ENCODE measurements at regions not wholly inside any gene's neighbourhood (a gene's known extent, or its start where the extent isn't known, plus 50 kb on each side); places are given as distances from the start of the nearest gene placed in this dataset.
A peak's percentile ranks its signal among the peaks of the same experiment; 100 is the strongest.
"Not testable (repeated sequence)": the region's sequence is repeated elsewhere in the genome, so short reads cannot be mapped to it uniquely, and the experiment has no call there.

DNA sequence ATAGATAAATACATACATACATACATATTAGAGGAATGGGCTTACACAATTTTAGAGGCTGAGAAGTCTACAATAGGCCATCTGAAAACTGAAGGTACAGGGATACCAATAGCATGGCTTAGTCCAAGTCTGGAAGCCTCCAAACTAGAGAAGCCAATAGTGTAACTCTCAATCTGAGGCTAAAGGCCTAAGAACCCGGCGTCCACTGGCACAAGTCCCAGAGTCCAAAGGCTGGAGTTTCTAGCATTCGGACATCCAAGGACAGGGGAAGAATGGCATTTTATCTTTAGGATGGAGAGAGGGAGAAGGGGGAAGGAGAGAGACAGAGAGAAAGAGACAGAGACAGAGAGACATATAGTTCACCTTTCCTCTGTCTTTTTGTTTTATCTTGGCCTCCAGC is 63.7 kb upstream of the SYT4 start:
- Mint-ChIP-seq H3K4me1 (no peaks in the 10 kb centered on the region), H3K9me3 (peaks cover 0 to 11% (median 4%) of the 10 kb centered on the region in 7 donors), H3K27ac (no peak overlapping the region), H3K27me3 (no peaks in the 10 kb centered on the region), H3K36me3 (no peaks in the 10 kb centered on the region), H3K4me3 (no peak overlapping the region)
- no peak for DNase-seq
- no peak for ATAC-seq (ENCODE audit: low read depth in 2 of 2)

GRCh38 chr18:43350176-43350575 is 72.9 kb upstream of the SYT4 start:
- no peaks in the 10 kb centered on the region for H3K36me3 Mint-ChIP-seq
- no peak for DNase-seq
- H3K4me1 Mint-ChIP-seq = no peaks in the 10 kb centered on the region
- no peaks in the 10 kb centered on the region for H3K27me3 Mint-ChIP-seq
- ATAC-seq (ENCODE audit: low read depth in 2 of 2) = no peak
- no peak overlapping the region for H3K4me3 Mint-ChIP-seq
- H3K27ac Mint-ChIP-seq = no peak overlapping the region
- peaks cover 0 to 8% (median 3%) of the 10 kb centered on the region in 7 donors for H3K9me3 Mint-ChIP-seq

DNA sequence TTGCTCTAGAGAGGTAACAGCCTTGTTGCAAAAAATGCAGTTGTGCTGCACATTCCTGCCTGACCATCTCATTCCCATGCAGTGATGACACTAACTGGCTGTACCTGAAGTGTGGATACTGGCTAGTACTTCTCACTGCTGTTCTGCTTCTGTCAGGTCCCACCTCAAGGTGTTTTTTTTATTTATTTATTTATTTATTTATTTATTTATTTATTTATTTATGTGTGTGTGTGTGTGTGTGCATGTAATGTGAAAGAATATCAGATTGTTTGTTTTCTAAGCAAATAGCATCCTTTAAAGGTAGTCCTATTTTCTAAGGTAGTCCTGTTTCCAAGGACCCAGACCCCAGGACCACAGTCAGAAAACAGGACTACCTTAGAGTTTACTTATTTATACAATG is 87.2 kb upstream of the SYT4 start:
- ATAC-seq (ENCODE audit: low read depth in 2 of 2) = no peak
- DNase-seq = no peak
- H3K9me3 Mint-ChIP-seq = peaks cover 0 to 3% (median 0%) of the 10 kb centered on the region in 7 donors
- H3K4me1 Mint-ChIP-seq = no peaks in the 10 kb centered on the region
- no peak overlapping the region for H3K27ac Mint-ChIP-seq
- no peak overlapping the region for H3K4me3 Mint-ChIP-seq
- no peaks in the 10 kb centered on the region for H3K27me3 Mint-ChIP-seq
- H3K36me3 Mint-ChIP-seq = no peaks in the 10 kb centered on the region

DNA sequence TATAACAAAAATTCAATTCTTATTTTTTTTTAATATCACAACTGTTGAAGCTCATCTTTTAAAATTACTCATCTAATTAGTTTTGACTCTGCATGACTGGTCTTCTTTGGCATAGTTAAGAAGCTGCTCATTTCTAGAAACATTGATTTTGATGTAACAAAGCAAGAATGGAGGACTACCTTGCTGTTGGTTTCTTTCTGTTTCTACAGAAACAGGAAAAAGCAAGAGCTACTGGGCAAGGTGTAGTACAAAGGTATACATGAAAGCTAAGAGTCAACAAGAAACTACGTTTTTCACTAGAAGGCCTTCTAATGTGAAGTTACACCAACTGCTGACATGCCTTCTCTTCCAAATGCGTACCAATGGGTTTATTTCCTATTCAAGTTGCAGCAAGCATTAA is 90.6 kb upstream of the SYT4 start:
- Mint-ChIP-seq H3K4me3 (no peak overlapping the region), H3K4me1 (no peaks in the 10 kb centered on the region), H3K27me3 (no peaks in the 10 kb centered on the region)

DNA sequence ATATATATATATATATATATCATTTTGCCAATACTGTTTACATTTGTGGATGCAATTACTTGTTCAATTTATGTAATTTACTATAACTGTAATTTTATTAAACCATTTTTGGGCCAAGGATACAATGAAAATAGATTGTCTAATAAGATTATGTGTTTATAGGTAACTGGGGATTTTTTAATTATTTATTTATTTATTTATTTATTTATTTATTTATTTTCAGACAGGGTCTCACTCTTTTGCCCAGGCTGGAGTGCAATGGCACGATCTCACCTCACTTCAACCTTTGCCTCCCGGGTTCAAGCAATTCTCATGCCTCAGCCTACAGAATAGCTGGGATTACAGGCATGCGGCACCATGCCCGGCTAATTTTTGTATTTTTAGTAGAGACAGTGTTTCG is 92.0 kb upstream of the SYT4 start:
- H3K36me3 Mint-ChIP-seq; H3K4me1 Mint-ChIP-seq; H3K4me3 Mint-ChIP-seq; DNase-seq; H3K9me3 Mint-ChIP-seq; ATAC-seq (ENCODE audit: low read depth in 2 of 2); H3K27me3 Mint-ChIP-seq: not testable (repeated sequence)
- peak overlapping the region in 1 of 6 donors; percentile 36 for H3K27ac Mint-ChIP-seq

More for the DNA sequence above, 90.6 kb upstream of the SYT4 start:
- Mint-ChIP-seq H3K27ac (no peak overlapping the region), H3K36me3 (no peaks in the 10 kb centered on the region), H3K9me3 (peaks cover 0 to 3% (median 0%) of the 10 kb centered on the region in 7 donors)
- no peak for DNase-seq
- no peak for ATAC-seq (ENCODE audit: low read depth in 2 of 2)

- Mint-ChIP-seq H3K27me3 (no peaks in the 10 kb centered on the region), H3K36me3 (no peaks in the 10 kb centered on the region), H3K4me3 (no peak overlapping the region), H3K9me3 (peaks cover 0 to 5% (median 2%) of the 10 kb centered on the region in 7 donors), H3K27ac (no peak overlapping the region), H3K4me1 (no peaks in the 10 kb centered on the region)
- DNase-seq (no peak), ATAC-seq (ENCODE audit: low read depth in 2 of 2) (no peak)
Measured at GRCh38 chr18:43372773-43373172, 95.5 kb upstream of the SYT4 start.

DNA sequence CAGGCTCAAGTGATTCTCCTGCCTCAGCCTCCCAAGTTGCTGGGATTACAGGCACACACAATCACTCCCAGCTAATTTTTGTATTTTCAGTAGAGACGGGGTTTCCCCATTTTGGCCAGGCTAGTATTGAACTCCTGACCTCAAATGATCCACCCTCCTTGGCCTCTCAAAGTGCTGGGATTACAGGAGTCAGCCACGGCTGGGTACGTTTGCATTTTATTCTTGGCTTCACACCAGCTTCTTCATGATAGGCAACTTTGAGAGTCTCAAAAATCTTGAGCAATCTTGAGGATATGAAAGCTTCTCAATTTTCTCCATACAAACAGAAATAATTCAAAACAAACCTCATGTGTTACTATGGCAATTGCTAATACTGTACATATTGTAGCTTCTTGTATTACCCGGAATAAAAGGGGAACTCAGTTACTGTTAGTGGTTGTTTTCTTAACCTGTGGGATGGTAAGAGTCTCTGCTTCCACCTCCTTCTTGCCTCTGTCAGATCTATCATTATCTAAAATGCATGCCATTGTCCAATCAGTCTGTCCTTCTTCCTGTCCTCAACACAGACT is 102.9 kb upstream of the SYT4 start:
- DNase-seq (no peak), ATAC-seq (ENCODE audit: low read depth in 2 of 2) (no peak)
- no peak overlapping the region for H3K27ac Mint-ChIP-seq
- H3K4me1 Mint-ChIP-seq = no peaks in the 10 kb centered on the region
- H3K36me3 Mint-ChIP-seq = no peaks in the 10 kb centered on the region
- H3K27me3 Mint-ChIP-seq = no peaks in the 10 kb centered on the region
- peaks cover 0 to 8% (median 4%) of the 10 kb centered on the region in 7 donors for H3K9me3 Mint-ChIP-seq
- no peak overlapping the region for H3K4me3 Mint-ChIP-seq

- Mint-ChIP-seq H3K9me3 (peaks cover 0 to 8% (median 0%) of the 10 kb centered on the region in 7 donors), H3K4me1 (no peaks in the 10 kb centered on the region), H3K27me3 (no peaks in the 10 kb centered on the region), H3K36me3 (no peaks in the 10 kb centered on the region), H3K4me3 (no peak overlapping the region), H3K27ac (no peak overlapping the region)
- DNase-seq = no peak
- no peak for ATAC-seq (ENCODE audit: low read depth in 2 of 2)
Measured at GRCh38 chr18:43382641-43383403, 105.5 kb upstream of the SYT4 start.

DNA sequence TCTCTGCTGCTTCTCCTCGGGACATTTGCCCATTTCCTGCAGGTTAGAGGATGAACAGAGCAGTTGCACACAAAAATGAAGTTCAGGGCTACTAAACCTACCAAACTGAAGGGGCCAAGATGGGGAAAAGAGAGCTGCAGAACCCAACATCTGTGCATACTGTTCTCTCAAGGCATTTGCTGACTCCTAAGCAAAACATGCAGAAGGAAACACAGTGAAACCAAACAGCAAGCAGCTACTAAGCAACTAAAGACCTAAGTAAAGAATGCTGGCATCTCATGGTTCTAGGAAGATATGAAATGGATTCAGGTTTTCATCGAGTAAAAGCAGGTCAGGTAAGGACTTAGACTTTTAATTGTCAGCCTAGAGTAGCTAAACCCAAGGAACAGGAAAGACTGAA is 111.9 kb upstream of the SYT4 start:
- ATAC-seq (ENCODE audit: low read depth in 2 of 2) = no peak
- H3K36me3 Mint-ChIP-seq = no peaks in the 10 kb centered on the region
- DNase-seq = no peak
- H3K27me3 Mint-ChIP-seq = no peaks in the 10 kb centered on the region
- H3K4me1 Mint-ChIP-seq = no peaks in the 10 kb centered on the region
- H3K9me3 Mint-ChIP-seq = peaks cover 0 to 4% (median 0%) of the 10 kb centered on the region in 7 donors
- no peak overlapping the region for H3K27ac Mint-ChIP-seq
- H3K4me3 Mint-ChIP-seq = no peak overlapping the region

GRCh38 chr18:43392168-43392567 is 114.9 kb upstream of the SYT4 start:
- H3K27ac Mint-ChIP-seq = no peak overlapping the region
- no peaks in the 10 kb centered on the region for H3K36me3 Mint-ChIP-seq
- H3K9me3 Mint-ChIP-seq = peaks cover 0 to 4% (median 0%) of the 10 kb centered on the region in 7 donors
- H3K4me3 Mint-ChIP-seq = no peak overlapping the region
- ATAC-seq (ENCODE audit: low read depth in 2 of 2) (no peak), DNase-seq (no peak)
- no peaks in the 10 kb centered on the region for H3K4me1 Mint-ChIP-seq
- no peaks in the 10 kb centered on the region for H3K27me3 Mint-ChIP-seq

- no peak for DNase-seq
- peaks cover 0 to 4% (median 0%) of the 10 kb centered on the region in 7 donors for H3K9me3 Mint-ChIP-seq
- H3K27ac Mint-ChIP-seq = no peak overlapping the region
- H3K4me1 Mint-ChIP-seq = no peaks in the 10 kb centered on the region
- no peak for ATAC-seq (ENCODE audit: low read depth in 2 of 2)
- H3K36me3 Mint-ChIP-seq = no peaks in the 10 kb centered on the region
- H3K4me3 Mint-ChIP-seq = no peak overlapping the region
- no peaks in the 10 kb centered on the region for H3K27me3 Mint-ChIP-seq
Measured at GRCh38 chr18:43393174-43393573, 115.9 kb upstream of the SYT4 start.

DNA sequence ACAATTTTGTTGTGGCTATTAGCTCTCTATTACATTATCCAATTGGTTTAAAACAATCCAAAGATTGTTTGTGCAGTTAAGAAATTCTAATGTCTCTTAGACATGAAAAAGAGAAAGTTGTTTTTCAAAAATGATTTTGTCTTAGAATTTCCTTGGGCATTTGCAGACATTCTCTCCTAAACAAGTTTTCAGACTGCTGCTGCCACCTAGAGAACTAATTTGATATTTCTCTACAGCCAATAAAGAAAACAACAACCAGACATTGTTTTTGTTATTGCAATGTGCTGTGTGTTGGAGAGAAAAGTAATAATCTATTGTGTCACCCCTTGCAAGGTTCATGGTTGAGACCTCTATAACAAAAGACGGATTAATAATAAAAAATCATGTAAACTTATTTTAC is 119.0 kb upstream of the SYT4 start:
- Mint-ChIP-seq H3K4me1 (no peaks in the 10 kb centered on the region), H3K4me3 (no peak overlapping the region), H3K9me3 (peaks cover 0 to 4% (median 0%) of the 10 kb centered on the region in 7 donors), H3K27ac (no peak overlapping the region), H3K36me3 (no peaks in the 10 kb centered on the region), H3K27me3 (peaks cover 0 to 5% (median 0%) of the 10 kb centered on the region in 3 donors)
- ATAC-seq (ENCODE audit: low read depth in 2 of 2) = no peak
- no peak for DNase-seq

GRCh38 chr18:43398601-43399000 is 121.3 kb upstream of the SYT4 start:
- Mint-ChIP-seq H3K36me3 (no peaks in the 10 kb centered on the region), H3K27ac (peak overlapping the region in 1 of 6 donors; percentile 33), H3K9me3 (peaks cover 0 to 6% (median 0%) of the 10 kb centered on the region in 7 donors), H3K4me1 (no peaks in the 10 kb centered on the region), H3K4me3 (no peak overlapping the region), H3K27me3 (peaks cover 0 to 5% (median 0%) of the 10 kb centered on the region in 3 donors)
- no peak for ATAC-seq (ENCODE audit: low read depth in 2 of 2)
- no peak for DNase-seq

GRCh38 chr18:43405097-43405496 is 127.8 kb upstream of the SYT4 start:
- H3K27ac Mint-ChIP-seq = peak overlapping the region in 1 of 6 donors; percentile 50
- DNase-seq = no peak
- H3K36me3 Mint-ChIP-seq = no peaks in the 10 kb centered on the region
- H3K4me3 Mint-ChIP-seq = peak overlapping the region in 1 of 8 donors; percentile 10
- ATAC-seq (ENCODE audit: low read depth in 2 of 2) = no peak
- H3K27me3 Mint-ChIP-seq = peaks cover 0 to 2% (median 0%) of the 10 kb centered on the region in 3 donors
- peaks cover 0 to 5% (median 0%) of the 10 kb centered on the region in 7 donors for H3K9me3 Mint-ChIP-seq
- H3K4me1 Mint-ChIP-seq = no peaks in the 10 kb centered on the region

Data from naive B cell (primary cell).